Lower lobe of right lung (tissue), 2 donors: ENCODE measurements at regions not wholly inside any gene's neighbourhood (a gene's known extent, or its start where the extent isn't known, plus 50 kb on each side); places are given as distances from the start of the nearest gene placed in this dataset.

Experiments used
- ATAC-seq, 2 donors: fragments of 200-7000 bp; cut with Tn5 transposase; one replicate each; pipeline ENCODE4 v1.9.1; 2020 to 2022; ENCODE audit warnings: mild to moderate bottlenecking in 2 of 2, moderate library complexity in 2 of 2
- DNase-seq: peaks from one replicate; pipeline ENCODE4 v3.0.0-alpha.2; 2020
- H3K27ac ChIP-seq: fragments of 200-600 bp; one replicate; pipeline ENCODE4 v1.8.0; 2022
- H3K27me3 ChIP-seq: fragments of 200-600 bp; one replicate; pipeline ENCODE4 v1.8.0; 2022; ENCODE audit warnings: low read depth
- H3K36me3 ChIP-seq: fragments of 200-600 bp; one replicate; pipeline ENCODE4 v1.8.0; 2022; ENCODE audit warnings: mild to moderate bottlenecking
- H3K4me1 ChIP-seq: fragments of 200-600 bp; one replicate; pipeline ENCODE4 v1.8.0; 2022
- H3K4me3 ChIP-seq: fragments of 200-600 bp; one replicate; pipeline ENCODE4 v1.8.0; 2022; ENCODE audit warnings: mild to moderate bottlenecking
- H3K9me3 ChIP-seq: fragments of 200-600 bp; one replicate; pipeline ENCODE4 v1.8.0; 2022
- intact Hi-C: fragments of 100-400 bp; cut with DNase I; formaldehyde crosslinking; loops from one replicate; pipeline ENCODE4 v1.11.0; 2022
- TF ChIP-seq, protein P1 (sequence below): fragments of 200-600 bp; IDR thresholded peaks from one replicate; pipeline ENCODE4 v1.8.0; 2022; ENCODE audit warnings: antibody characterized with exemption, mild to moderate bottlenecking
- donor health status: DM: no; HTN: yes; CAD: no; lungs with severe emphysema.

- intact Hi-C loops = no loop called here
- H3K27me3 ChIP-seq = no peaks in the 10 kb centered on the region
- no peak overlapping the region for H3K4me3 ChIP-seq
- ATAC-seq = no peak
- no peak for DNase-seq
- no peaks in the 10 kb centered on the region for H3K4me1 ChIP-seq
- H3K27ac ChIP-seq = no peak overlapping the region
- H3K9me3 ChIP-seq = no peaks in the 10 kb centered on the region
- TF ChIP-seq, protein P1, sequence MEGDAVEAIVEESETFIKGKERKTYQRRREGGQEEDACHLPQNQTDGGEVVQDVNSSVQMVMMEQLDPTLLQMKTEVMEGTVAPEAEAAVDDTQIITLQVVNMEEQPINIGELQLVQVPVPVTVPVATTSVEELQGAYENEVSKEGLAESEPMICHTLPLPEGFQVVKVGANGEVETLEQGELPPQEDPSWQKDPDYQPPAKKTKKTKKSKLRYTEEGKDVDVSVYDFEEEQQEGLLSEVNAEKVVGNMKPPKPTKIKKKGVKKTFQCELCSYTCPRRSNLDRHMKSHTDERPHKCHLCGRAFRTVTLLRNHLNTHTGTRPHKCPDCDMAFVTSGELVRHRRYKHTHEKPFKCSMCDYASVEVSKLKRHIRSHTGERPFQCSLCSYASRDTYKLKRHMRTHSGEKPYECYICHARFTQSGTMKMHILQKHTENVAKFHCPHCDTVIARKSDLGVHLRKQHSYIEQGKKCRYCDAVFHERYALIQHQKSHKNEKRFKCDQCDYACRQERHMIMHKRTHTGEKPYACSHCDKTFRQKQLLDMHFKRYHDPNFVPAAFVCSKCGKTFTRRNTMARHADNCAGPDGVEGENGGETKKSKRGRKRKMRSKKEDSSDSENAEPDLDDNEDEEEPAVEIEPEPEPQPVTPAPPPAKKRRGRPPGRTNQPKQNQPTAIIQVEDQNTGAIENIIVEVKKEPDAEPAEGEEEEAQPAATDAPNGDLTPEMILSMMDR = no peak
- no peaks in the 10 kb centered on the region for H3K36me3 ChIP-seq
These were observed 76.5 kb upstream of the CDH5 start for GRCh38 chr16:66289986-66290385.

DNA sequence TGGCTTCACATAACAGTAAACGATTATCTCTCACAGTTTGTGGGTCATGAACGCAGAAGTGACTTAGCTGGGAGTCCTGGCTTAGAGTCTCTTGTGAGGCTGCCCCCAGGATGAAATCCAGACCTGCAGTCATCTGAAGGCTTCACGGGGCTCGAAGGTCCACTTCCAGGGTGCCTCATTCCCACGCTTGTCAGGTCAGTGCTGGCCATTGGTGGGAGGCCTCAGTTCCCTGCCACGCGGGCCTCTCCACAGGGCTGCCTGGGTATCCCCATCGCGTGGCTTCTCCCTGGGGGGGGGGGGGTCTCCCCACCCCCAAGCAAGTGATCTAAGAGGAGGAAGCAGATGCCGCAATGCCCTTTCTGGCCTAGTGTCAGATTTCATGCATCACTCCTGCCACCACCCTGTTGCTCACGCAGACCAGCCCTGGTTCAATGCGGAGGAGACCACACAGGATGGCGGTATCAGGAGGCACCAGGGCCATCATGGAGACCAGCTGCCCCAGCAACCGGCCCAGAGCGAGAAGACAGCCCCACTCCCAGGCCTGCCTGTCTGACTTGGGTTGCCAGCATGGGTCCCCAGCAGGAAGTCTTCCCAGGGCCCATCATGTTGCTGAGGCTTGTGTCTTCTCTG lies 77.3 kb upstream of the CDH5 start:
- Histone ChIP-seq H3K4me3 (no peak overlapping the region), H3K36me3 (no peaks in the 10 kb centered on the region), H3K4me1 (no peaks in the 10 kb centered on the region), H3K27ac (no peak overlapping the region), H3K9me3 (no peaks in the 10 kb centered on the region), H3K27me3 (no peaks in the 10 kb centered on the region)
- no peak for ATAC-seq
- no peak for DNase-seq
- TF ChIP-seq, protein P1 = no peak
- intact Hi-C loops = no loop called here

DNA sequence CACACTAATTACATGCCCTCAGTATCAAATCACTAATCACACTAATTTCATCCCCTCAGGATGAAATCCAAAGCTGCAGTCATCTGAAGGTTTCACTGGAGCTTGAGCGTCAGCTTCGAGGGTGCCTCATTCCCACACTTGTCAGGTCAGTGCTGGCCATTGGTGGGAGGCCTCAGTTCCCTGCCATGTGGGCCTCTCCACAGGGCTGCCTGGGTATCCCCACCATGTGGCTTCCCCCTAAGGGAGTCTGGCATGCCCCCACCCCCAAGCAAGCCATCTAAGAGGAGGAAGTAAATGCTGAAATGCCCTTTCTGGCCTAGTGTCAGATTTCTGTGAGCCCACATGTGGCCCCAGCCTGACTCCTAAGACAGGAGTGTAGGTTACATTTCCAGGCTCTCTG lies 78.6 kb upstream of the CDH5 start:
- no peaks in the 10 kb centered on the region for H3K36me3 ChIP-seq
- DNase-seq = no peak
- H3K27me3 ChIP-seq = no peaks in the 10 kb centered on the region
- no peaks in the 10 kb centered on the region for H3K4me1 ChIP-seq
- H3K4me3 ChIP-seq = no peak overlapping the region
- H3K9me3 ChIP-seq = no peaks in the 10 kb centered on the region
- intact Hi-C loops = no loop called here
- TF ChIP-seq, protein P1 = no peak
- no peak overlapping the region for H3K27ac ChIP-seq
- ATAC-seq = no peak

DNA sequence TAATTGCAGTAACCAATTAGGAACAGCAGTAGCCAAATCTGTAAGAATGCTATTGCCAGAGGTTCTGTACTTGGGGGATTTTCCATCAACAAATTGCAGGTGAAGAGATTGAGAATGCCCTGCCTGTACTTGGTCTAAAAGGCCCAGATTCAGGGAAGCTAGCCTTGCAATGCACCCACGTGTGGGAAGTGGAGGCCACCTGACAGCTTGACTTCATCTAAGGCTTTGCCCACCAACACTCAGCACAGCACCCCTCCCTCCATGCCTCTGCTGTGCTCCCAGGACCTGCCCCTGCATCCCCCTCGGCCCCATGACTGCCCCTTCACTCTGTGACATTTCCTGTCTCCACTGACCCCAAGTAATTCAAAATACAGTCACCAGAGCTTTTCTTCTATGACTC lies 79.1 kb upstream of the CDH5 start:
- intact Hi-C loops = no loop called here
- ATAC-seq (no peak), DNase-seq (no peak)
- Histone ChIP-seq H3K27ac (no peak overlapping the region), H3K9me3 (no peaks in the 10 kb centered on the region), H3K4me1 (no peaks in the 10 kb centered on the region), H3K36me3 (no peaks in the 10 kb centered on the region), H3K4me3 (no peak overlapping the region), H3K27me3 (no peaks in the 10 kb centered on the region)
- TF ChIP-seq, protein P1 = no peak

GRCh38 chr16:66286527-66286926 lies 80.0 kb upstream of the CDH5 start:
- intact Hi-C loops = no loop called here
- H3K27me3 ChIP-seq = no peaks in the 10 kb centered on the region
- H3K36me3 ChIP-seq = no peaks in the 10 kb centered on the region
- TF ChIP-seq, protein P1 = no peak
- ATAC-seq (no peak), DNase-seq (no peak)
- no peak overlapping the region for H3K27ac ChIP-seq
- no peak overlapping the region for H3K4me3 ChIP-seq
- no peaks in the 10 kb centered on the region for H3K9me3 ChIP-seq
- no peaks in the 10 kb centered on the region for H3K4me1 ChIP-seq
